GM12892 (cell line): ENCODE measurements at regions not wholly inside any gene's neighbourhood (a gene's known extent, or its start where the extent isn't known, plus 50 kb on each side); places are given as distances from the start of the nearest gene placed in this dataset.
"Not testable (repeated sequence)": the region's sequence is repeated elsewhere in the genome, so short reads cannot be mapped to it uniquely, and the experiment has no call there.

ENCODE experiments used
- DNase-seq: peaks from one replicate; pipeline ENCODE4 v3.0.0; 2011; ENCODE audit not compliant: insufficient read length
- FAIRE-seq: peaks from 2 replicates; lab custom pipeline; 2011; peaks lifted over from hg19 to GRCh38; lab: Jason Lieb, UNC
- POLR2A ChIP-seq: IDR thresholded peaks from 2 replicates; pipeline ENCODE4 v1.6.1; 2011; ENCODE audit warnings: low read depth, low read length, control low read depth
- POLR2AphosphoS5 ChIP-seq: IDR thresholded peaks from 2 replicates; pipeline ENCODE4 v1.6.1; 2011; ENCODE audit warnings: low read depth, low read length, control low read depth
- TAF1 ChIP-seq: IDR thresholded peaks from 2 replicates; pipeline ENCODE4 v1.6.1; 2011; ENCODE audit warnings: low read depth, mild to moderate bottlenecking, control low read depth, low read length, borderline replicate concordance

- no peak for DNase-seq
- TF ChIP-seq TAF1 (no peak), POLR2AphosphoS5 (no peak), POLR2A (no peak)
- FAIRE-seq: no peak
Observed at GRCh38 chr6:151689499-151690201, 117.8 kb upstream of the ESR1 start.

GRCh38 chr6:151690303-151690702 is 117.2 kb upstream of the ESR1 start:
- DNase-seq: no peak
- TF ChIP-seq POLR2AphosphoS5 (no peak), POLR2A (no peak), TAF1 (no peak)
- no peak for FAIRE-seq

- FAIRE-seq: peak; percentile 81
- DNase-seq: no peak
- TF ChIP-seq POLR2AphosphoS5: no peak
- no peak for TF ChIP-seq POLR2A
- TF ChIP-seq TAF1: no peak
Observed at GRCh38 chr6:151690768-151691562, 116.5 kb upstream of the ESR1 start.

GRCh38 chr6:151692216-151692615 is 115.3 kb upstream of the ESR1 start:
- DNase-seq (no peak), FAIRE-seq (no peak)
- TF ChIP-seq POLR2AphosphoS5 (no peak), POLR2A (no peak), TAF1 (no peak)

GRCh38 chr6:151693366-151693765 is 114.1 kb upstream of the ESR1 start:
- no peak for FAIRE-seq
- TF ChIP-seq POLR2AphosphoS5 (no peak), TAF1 (no peak), POLR2A (no peak)
- no peak for DNase-seq

GRCh38 chr6:151695156-151695555 is 112.3 kb upstream of the ESR1 start:
- DNase-seq (no peak), FAIRE-seq (no peak)
- no peak for TF ChIP-seq POLR2AphosphoS5
- no peak for TF ChIP-seq TAF1
- TF ChIP-seq POLR2A: no peak

GRCh38 chr6:151696302-151696701 is 111.2 kb upstream of the ESR1 start:
- not testable (repeated sequence) for FAIRE-seq, DNase-seq

- no peak for DNase-seq
- no peak for FAIRE-seq
- TF ChIP-seq POLR2A (no peak), TAF1 (no peak), POLR2AphosphoS5 (no peak)
Observed at GRCh38 chr6:151698931-151699700, 108.4 kb upstream of the ESR1 start.

- FAIRE-seq (no peak), DNase-seq (no peak)
- no peak for TF ChIP-seq POLR2A
- no peak for TF ChIP-seq TAF1
- no peak for TF ChIP-seq POLR2AphosphoS5
Observed at GRCh38 chr6:151699719-151700118, 107.8 kb upstream of the ESR1 start.

GRCh38 chr6:151701911-151702562 is 105.4 kb upstream of the ESR1 start:
- FAIRE-seq (peak; percentile 44), DNase-seq (no peak)
- no peak for TF ChIP-seq POLR2A
- TF ChIP-seq TAF1: no peak
- TF ChIP-seq POLR2AphosphoS5: no peak

- FAIRE-seq (no peak), DNase-seq (no peak)
- TF ChIP-seq POLR2A (no peak), POLR2AphosphoS5 (no peak), TAF1 (no peak)
Observed at GRCh38 chr6:151702851-151703658, 104.4 kb upstream of the ESR1 start.
